Caco-2 (cell line): ENCODE measurements at regions not wholly inside any gene's neighbourhood (a gene's known extent, or its start where the extent isn't known, plus 50 kb on each side); places are given as distances from the start of the nearest gene placed in this dataset.

Experiments
- BruUV-seq: library from RNA; stranded (reverse); fragments of 400-500 nt; replicated peaks from 2 replicates; lab custom pipeline; 2021; lab: Mats Ljungman, UMichigan
- CTCF ChIA-PET: fragments of 300-600 bp; sonication (Branson Sonifier 250); formaldehyde crosslinking; loops from one replicate; lab custom pipeline; 2022; ENCODE audit warnings: antibody characterized with exemption; lab: Charles Lee
- POLR2A ChIA-PET: fragments of 300-600 bp; sonication (Branson Sonifier 250); formaldehyde crosslinking; loops from one replicate; lab custom pipeline; 2022; ENCODE audit warnings: antibody characterized with exemption; lab: Charles Lee
- DNase-seq, 2 experiments: peaks; one replicate each; pipeline versions ENCODE4 v3.0.0 to v3.0.0-alpha.2; 2020 to 2022
- H3K27me3 ChIP-seq: replicated peaks from 2 replicates; pipeline ENCODE4 v1.6.0; 2011; ENCODE audit warnings: low read length; ENCODE audit not compliant: control insufficient read depth, insufficient read depth
- H3K36me3 ChIP-seq: 2 replicates; pipeline ENCODE4 v1.5.1; 2011; ENCODE audit warnings: low read length; ENCODE audit not compliant: control insufficient read depth, insufficient read depth
- H3K4me1 ChIP-seq: fragments of 250-450 bp; sonication (Bioruptor Pico); 2 replicates; pipeline ENCODE4 v1.5.1; 2020; ENCODE audit warnings: mild to moderate bottlenecking
- H3K4me3 ChIP-seq: 2 replicates; pipeline ENCODE4 v1.5.1; 2011; ENCODE audit warnings: low read depth, mild to moderate bottlenecking, control low read depth, low read length
- H3K9me3 ChIP-seq: fragments of 250-450 bp; sonication (Bioruptor Pico); 2 replicates; pipeline ENCODE4 v1.5.1; 2020; ENCODE audit warnings: mild to moderate bottlenecking, moderate library complexity
- H3K27ac Mint-ChIP-seq: one replicate; pipeline ENCODE4 v1.8.0; 2022; ENCODE audit warnings: mixed read lengths; ENCODE audit not compliant: unreplicated experiment
- H3K27me3 Mint-ChIP-seq: one replicate; pipeline ENCODE4 v1.8.0; 2022; ENCODE audit warnings: mixed read lengths; ENCODE audit not compliant: insufficient read depth, unreplicated experiment
- H3K36me3 Mint-ChIP-seq: one replicate; pipeline ENCODE4 v1.8.0; 2022; ENCODE audit warnings: mild to moderate bottlenecking, mixed read lengths; ENCODE audit not compliant: insufficient read depth, unreplicated experiment
- H3K4me1 Mint-ChIP-seq: one replicate; pipeline ENCODE4 v1.8.0; 2022; ENCODE audit warnings: low read depth, mixed read lengths; ENCODE audit not compliant: unreplicated experiment
- H3K4me3 Mint-ChIP-seq: one replicate; pipeline ENCODE4 v1.8.0; 2022; ENCODE audit warnings: mild to moderate bottlenecking, moderate library complexity, mixed read lengths; ENCODE audit not compliant: unreplicated experiment
- H3K9me3 Mint-ChIP-seq: one replicate; pipeline ENCODE4 v1.8.0; 2022; ENCODE audit warnings: mixed read lengths; ENCODE audit not compliant: unreplicated experiment
- intact Hi-C: fragments of 100-400 bp; cut with micrococcal nuclease; formaldehyde crosslinking; loops from one replicate; pipeline ENCODE4 v1.10.0; 2022; ENCODE audit not compliant: unreplicated experiment
- TF ChIP-seq, protein P1 (sequence below), 2 experiments: fragments of 200-600 bp in 1 of 2; IDR thresholded peaks; 1 replicate in 1 of 2; 2 replicates in 1 of 2; pipeline versions ENCODE4 v1.5.1 to v1.8.0; 2011 to 2022; ENCODE audit warnings: antibody characterized with exemption in 1 of 2, control low read depth in 1 of 2, inconsistent platforms in 1 of 2, low read depth in 1 of 2, low read length in 1 of 2, mild to moderate bottlenecking in 1 of 2, moderate library complexity in 1 of 2; ENCODE audit not compliant: insufficient read depth in 1 of 2, severe bottlenecking in 1 of 2, unreplicated experiment in 1 of 2

- H3K36me3 Mint-ChIP-seq: peaks cover 4% of the 10 kb centered on the region
- H3K4me3 Mint-ChIP-seq: no peak overlapping the region
- intact Hi-C loops: no loop called here
- H3K36me3 ChIP-seq: no peaks in the 10 kb centered on the region
- peaks cover 5% of the 10 kb centered on the region for H3K4me1 Mint-ChIP-seq
- H3K9me3 ChIP-seq: peaks cover 35% of the 10 kb centered on the region
- H3K9me3 Mint-ChIP-seq: peaks cover 40% of the 10 kb centered on the region
- BruUV-seq: no TSS peak
- TF ChIP-seq, protein P1, sequence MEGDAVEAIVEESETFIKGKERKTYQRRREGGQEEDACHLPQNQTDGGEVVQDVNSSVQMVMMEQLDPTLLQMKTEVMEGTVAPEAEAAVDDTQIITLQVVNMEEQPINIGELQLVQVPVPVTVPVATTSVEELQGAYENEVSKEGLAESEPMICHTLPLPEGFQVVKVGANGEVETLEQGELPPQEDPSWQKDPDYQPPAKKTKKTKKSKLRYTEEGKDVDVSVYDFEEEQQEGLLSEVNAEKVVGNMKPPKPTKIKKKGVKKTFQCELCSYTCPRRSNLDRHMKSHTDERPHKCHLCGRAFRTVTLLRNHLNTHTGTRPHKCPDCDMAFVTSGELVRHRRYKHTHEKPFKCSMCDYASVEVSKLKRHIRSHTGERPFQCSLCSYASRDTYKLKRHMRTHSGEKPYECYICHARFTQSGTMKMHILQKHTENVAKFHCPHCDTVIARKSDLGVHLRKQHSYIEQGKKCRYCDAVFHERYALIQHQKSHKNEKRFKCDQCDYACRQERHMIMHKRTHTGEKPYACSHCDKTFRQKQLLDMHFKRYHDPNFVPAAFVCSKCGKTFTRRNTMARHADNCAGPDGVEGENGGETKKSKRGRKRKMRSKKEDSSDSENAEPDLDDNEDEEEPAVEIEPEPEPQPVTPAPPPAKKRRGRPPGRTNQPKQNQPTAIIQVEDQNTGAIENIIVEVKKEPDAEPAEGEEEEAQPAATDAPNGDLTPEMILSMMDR (IDR thresholded peaks at IDR 0.05; ENCODE audit: insufficient read depth in 1 of 2, low read depth in 1 of 2, low read length in 1 of 2, severe bottlenecking in 1 of 2, unreplicated experiment in 1 of 2): no peak
- H3K27me3 Mint-ChIP-seq: no peaks in the 10 kb centered on the region
- H3K27me3 ChIP-seq: no peaks in the 10 kb centered on the region
- H3K4me3 ChIP-seq: no peak overlapping the region
- CTCF ChIA-PET: no interaction called here
- no peak overlapping the region for H3K27ac Mint-ChIP-seq
- peaks cover 7% of the 10 kb centered on the region; the same call in 1 of the 2 replicates for H3K4me1 ChIP-seq
- POLR2A ChIA-PET: no interaction called here
- no peak for DNase-seq
Measured at GRCh38 chr10:58457761-58458616, 54.7 kb upstream of the BICC1 start.

- DNase-seq: no peak
- ChIA-PET POLR2A (no interaction called here), CTCF (no interaction called here)
- intact Hi-C loops: no loop called here
- Histone ChIP-seq H3K27me3 (no peaks in the 10 kb centered on the region), H3K4me1 (no peaks in the 10 kb centered on the region), H3K36me3 (no peaks in the 10 kb centered on the region), H3K4me3 (no peak overlapping the region), H3K9me3 (peaks cover 40% of the 10 kb centered on the region)
- no peaks in the 10 kb centered on the region for H3K4me1 Mint-ChIP-seq
- no peaks in the 10 kb centered on the region for H3K27me3 Mint-ChIP-seq
- no peak overlapping the region for H3K4me3 Mint-ChIP-seq
- no TSS peak for BruUV-seq
- peaks cover 8% of the 10 kb centered on the region for H3K36me3 Mint-ChIP-seq
- TF ChIP-seq, protein P1 (IDR thresholded peaks at IDR 0.05; ENCODE audit: insufficient read depth in 1 of 2, low read depth in 1 of 2, low read length in 1 of 2, severe bottlenecking in 1 of 2, unreplicated experiment in 1 of 2): no peak
- H3K9me3 Mint-ChIP-seq: peaks cover 49% of the 10 kb centered on the region
- H3K27ac Mint-ChIP-seq: no peak overlapping the region
Measured at GRCh38 chr10:58459069-58459468, 53.6 kb upstream of the BICC1 start.

GRCh38 chr10:58460157-58460556, 52.5 kb upstream of the BICC1 start:
- DNase-seq: no peak
- Mint-ChIP-seq H3K36me3 (peaks cover 13% of the 10 kb centered on the region), H3K27ac (no peak overlapping the region), H3K4me3 (no peak overlapping the region), H3K27me3 (no peaks in the 10 kb centered on the region), H3K9me3 (peaks cover 49% of the 10 kb centered on the region), H3K4me1 (no peaks in the 10 kb centered on the region)
- ChIA-PET POLR2A (no interaction called here), CTCF (no interaction called here)
- TF ChIP-seq, protein P1 (IDR thresholded peaks at IDR 0.05; ENCODE audit: insufficient read depth in 1 of 2, low read depth in 1 of 2, low read length in 1 of 2, severe bottlenecking in 1 of 2, unreplicated experiment in 1 of 2): no peak
- Histone ChIP-seq H3K4me3 (no peak overlapping the region), H3K9me3 (peaks cover 40% of the 10 kb centered on the region), H3K4me1 (no peaks in the 10 kb centered on the region), H3K36me3 (no peaks in the 10 kb centered on the region), H3K27me3 (no peaks in the 10 kb centered on the region)
- no TSS peak for BruUV-seq
- intact Hi-C loops: no loop called here
